Adrenal gland (tissue), 9 donors: ENCODE measurements at regions not wholly inside any gene's neighbourhood (a gene's known extent, or its start where the extent isn't known, plus 50 kb on each side); places are given as distances from the start of the nearest gene placed in this dataset.

Experiments used
- DNase-seq, 7 donors: peaks; one replicate each; pipeline ENCODE4 v3.0.0-alpha.2; 2019 to 2020
- H3K27ac ChIP-seq, 5 donors: fragments of 200-600 bp; sonication (generic) in 4 of 5; 1 replicate in 3 of 5; 2 replicates in 2 of 5; pipeline versions ENCODE4 v1.5.1 to v1.8.0; 2016 to 2020; ENCODE audit warnings: mild to moderate bottlenecking in 1 of 5
- H3K27me3 ChIP-seq: fragments of 200-600 bp; 2 replicates; pipeline ENCODE4 v1.8.0; 2021
- H3K36me3 ChIP-seq, 2 donors: fragments of 200-600 bp; replicated peaks in 1 of 2; 1 replicate in 1 of 2; 2 replicates in 1 of 2; pipeline versions ENCODE4 v1.5.1 to v1.8.0; 2018 to 2022
- H3K4me1 ChIP-seq, 2 donors: fragments of 200-600 bp; replicated peaks in 1 of 2; 1 replicate in 1 of 2; 2 replicates in 1 of 2; pipeline versions ENCODE4 v1.5.1 to v1.8.0; 2018 to 2021
- H3K4me3 ChIP-seq, 4 donors: fragments of 200-600 bp; sonication (generic) in 3 of 4; one replicate each; pipeline ENCODE4 v1.5.1; 2016 to 2018
- H3K9me3 ChIP-seq, 3 donors: fragments of 200-600 bp; sonication (generic) in 1 of 3; replicated peaks in 1 of 3; 1 replicate in 2 of 3; 2 replicates in 1 of 3; pipeline versions ENCODE4 v1.5.1 to v1.8.0; 2016 to 2021
- CTCF ChIP-seq, 6 experiments: fragments of 450-650 bp in 4 of 6; fragments of 200-600 bp in 2 of 6; sonication (generic) in 1 of 6; IDR thresholded peaks; 1 replicate in 5 of 6; 2 replicates in 1 of 6; pipeline versions ENCODE4 v1.5.1 to v1.8.0; 2016 to 2021; ENCODE audit warnings: antibody characterized with exemption in 6 of 6, mild to moderate bottlenecking in 2 of 6, moderate library complexity in 1 of 6
- POLR2A ChIP-seq, 2 donors: fragments of 450-650 bp; IDR thresholded peaks; one replicate each; pipeline ENCODE4 v1.6.1; 2017; ENCODE audit warnings: antibody characterized with exemption in 2 of 2, mild to moderate bottlenecking in 2 of 2, moderate library complexity in 1 of 2
- WGBS, 4 donors: extraction: QIAGEN DNeasy Blood & Tissue Kit in 2 of 4; methylation state at CpG; one replicate each; pipeline versions ENCODE4 v1.1.5 to v1.1.7; 2013 to 2017; 5-methylcytosine and 5-hydroxymethylcytosine counted together
- intact Hi-C, 2 donors: fragments of 100-400 bp; cut with DNase I; formaldehyde crosslinking; loops; one replicate each; pipeline versions ENCODE4 v1.14.1 to v1.15.0; 2022 to 2023
- donor health status: healthy with polysubstance abuse.
- donor health status: Bipolar disorder and iron deficiency.
- donor health status: DM: yes; HTN: yes; CAD: no.
- donor health status: DM: no; HTN: no; CAD: no.
- donor health status: DM: no; HTN: no; CAD: no.

- no peak for DNase-seq
- Histone ChIP-seq H3K36me3 (no peaks in the 10 kb centered on the region), H3K9me3 (peaks cover 0 to 16% (median 0%) of the 10 kb centered on the region in 3 donors), H3K27ac (no peak overlapping the region), H3K27me3 (no peaks in the 10 kb centered on the region), H3K4me1 (peaks cover 0 to 7% of the 10 kb centered on the region in 2 donors), H3K4me3 (no peak overlapping the region)
- no peak for TF ChIP-seq CTCF (IDR thresholded peaks at IDR 0.05)
- no peak for TF ChIP-seq POLR2A (IDR thresholded peaks at IDR 0.05)
- intact Hi-C loops, result no loop called here
Measured at GRCh38 chr4:183580849-183581248, 76.0 kb downstream of the ING2 start.

DNA sequence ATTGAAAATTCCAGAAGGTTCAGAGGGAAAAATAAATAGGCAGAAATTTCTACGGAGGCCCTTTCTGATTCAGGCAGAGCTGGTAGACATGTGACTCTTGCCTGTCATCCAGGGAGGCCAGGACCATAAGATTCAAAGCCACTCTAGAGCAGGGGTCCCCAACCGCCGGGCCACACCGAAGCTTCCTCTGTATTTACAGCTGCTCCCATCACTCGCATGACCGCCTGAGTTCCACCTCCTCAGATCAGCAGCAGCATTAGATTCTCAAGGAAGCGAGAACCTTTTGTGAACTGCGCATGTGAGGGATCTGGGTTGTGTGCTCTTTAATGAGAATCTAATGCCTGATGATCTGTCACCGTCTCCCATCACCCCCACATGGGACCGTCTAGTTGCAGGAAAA is 72.2 kb downstream of the RWDD4 start:
- Histone ChIP-seq H3K4me1 (peaks cover 7 to 16% of the 10 kb centered on the region in 2 donors), H3K27me3 (no peaks in the 10 kb centered on the region)
- 83 to 95% (median 92%) methylated on average over 10 of the region's 10 CpGs for WGBS, 4 donors

DNA sequence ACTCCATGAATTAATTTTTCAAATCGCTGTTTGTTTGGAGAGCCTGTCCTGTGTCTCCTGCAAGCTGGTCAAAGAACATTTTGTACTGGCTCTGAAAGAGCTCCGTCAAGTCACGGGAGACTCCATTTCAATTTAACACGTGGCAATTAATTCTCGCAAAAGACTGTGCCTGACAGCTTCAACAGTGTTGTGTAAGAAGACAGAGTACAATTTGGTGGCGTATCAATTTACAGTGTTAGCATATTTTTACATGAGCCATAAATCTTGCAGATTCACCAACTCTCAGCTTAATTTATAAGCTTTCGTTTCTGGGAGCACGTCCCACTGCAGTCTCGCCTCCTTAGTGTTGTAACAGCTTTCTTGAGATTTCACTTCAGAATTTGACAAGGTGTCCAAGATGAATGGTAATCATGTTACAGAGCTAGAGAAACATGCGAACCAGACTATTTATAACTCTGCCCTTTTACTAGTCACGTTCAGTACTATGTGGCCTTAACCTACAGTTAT is 70.8 kb downstream of the RWDD4 start:
- H3K4me3 ChIP-seq, result peak overlapping the region in 1 of 4 donors; percentile 2
- H3K27ac ChIP-seq, result peak overlapping the region in 4 of 5 donors; percentile 52 to 80 (median 66)
- H3K4me1 ChIP-seq, result peaks cover 7 to 16% of the 10 kb centered on the region in 2 donors
- H3K27me3 ChIP-seq, result no peaks in the 10 kb centered on the region
- 22 to 28% (median 27%) methylated on average over 11 of the region's 11 CpGs for WGBS, 4 donors
- peak in 5 of 7 donors; percentile 37 to 73 (median 48) for DNase-seq
- intact Hi-C loops, result no loop called here
- H3K9me3 ChIP-seq, result no peaks in the 10 kb centered on the region
- peak in 1 of 2 donors; percentile 50 for TF ChIP-seq POLR2A (IDR thresholded peaks at IDR 0.05)
- no peak for TF ChIP-seq CTCF (IDR thresholded peaks at IDR 0.05)
- H3K36me3 ChIP-seq, result no peaks in the 10 kb centered on the region

More for the DNA sequence above, 72.2 kb downstream of the RWDD4 start:
- intact Hi-C loops, result no loop called here
- H3K36me3 ChIP-seq, result no peaks in the 10 kb centered on the region
- no peak for DNase-seq
- TF ChIP-seq POLR2A (IDR thresholded peaks at IDR 0.05) (no peak), CTCF (IDR thresholded peaks at IDR 0.05) (no peak)
- H3K9me3 ChIP-seq, result no peaks in the 10 kb centered on the region
- no peak overlapping the region for H3K4me3 ChIP-seq
- H3K27ac ChIP-seq, result no peak overlapping the region

- H3K4me3 ChIP-seq, result peak overlapping the region in 1 of 4 donors; percentile 2
Measured at GRCh38 chr4:183588691-183589090, 70.3 kb downstream of the RWDD4 start.

More at GRCh38 chr4:183588691-183589090, 70.3 kb downstream of the RWDD4 start:
- Histone ChIP-seq H3K27ac (peak overlapping the region in 4 of 5 donors; percentile 52 to 80 (median 66)), H3K27me3 (no peaks in the 10 kb centered on the region), H3K36me3 (no peaks in the 10 kb centered on the region), H3K9me3 (no peaks in the 10 kb centered on the region), H3K4me1 (peaks cover 7 to 16% of the 10 kb centered on the region in 2 donors)
- 91 to 98% (median 95%) methylated on average over 3 of the region's 3 CpGs for WGBS, 4 donors
- TF ChIP-seq POLR2A (IDR thresholded peaks at IDR 0.05), result no peak
- no peak for TF ChIP-seq CTCF (IDR thresholded peaks at IDR 0.05)
- no peak for DNase-seq
- intact Hi-C loops, result no loop called here
